ENCODE measurements at regions not wholly inside any gene's neighbourhood (a gene's known extent, or its start where the extent isn't known, plus 50 kb on each side); places are given as distances from the start of the nearest gene placed in this dataset.

- TF ChIP-seq, protein P1, sequence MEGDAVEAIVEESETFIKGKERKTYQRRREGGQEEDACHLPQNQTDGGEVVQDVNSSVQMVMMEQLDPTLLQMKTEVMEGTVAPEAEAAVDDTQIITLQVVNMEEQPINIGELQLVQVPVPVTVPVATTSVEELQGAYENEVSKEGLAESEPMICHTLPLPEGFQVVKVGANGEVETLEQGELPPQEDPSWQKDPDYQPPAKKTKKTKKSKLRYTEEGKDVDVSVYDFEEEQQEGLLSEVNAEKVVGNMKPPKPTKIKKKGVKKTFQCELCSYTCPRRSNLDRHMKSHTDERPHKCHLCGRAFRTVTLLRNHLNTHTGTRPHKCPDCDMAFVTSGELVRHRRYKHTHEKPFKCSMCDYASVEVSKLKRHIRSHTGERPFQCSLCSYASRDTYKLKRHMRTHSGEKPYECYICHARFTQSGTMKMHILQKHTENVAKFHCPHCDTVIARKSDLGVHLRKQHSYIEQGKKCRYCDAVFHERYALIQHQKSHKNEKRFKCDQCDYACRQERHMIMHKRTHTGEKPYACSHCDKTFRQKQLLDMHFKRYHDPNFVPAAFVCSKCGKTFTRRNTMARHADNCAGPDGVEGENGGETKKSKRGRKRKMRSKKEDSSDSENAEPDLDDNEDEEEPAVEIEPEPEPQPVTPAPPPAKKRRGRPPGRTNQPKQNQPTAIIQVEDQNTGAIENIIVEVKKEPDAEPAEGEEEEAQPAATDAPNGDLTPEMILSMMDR (IDR thresholded peaks at IDR 0.05): no peak
- TF ChIP-seq POLR2A (IDR thresholded peaks at IDR 0.05): no peak
Observed at GRCh38 chr11:122327528-122327927, 211.5 kb upstream of the BLID start.

Data from ovary (tissue), 3 donors.